H9 (cell line): ENCODE measurements at regions not wholly inside any gene's neighbourhood (a gene's known extent, or its start where the extent isn't known, plus 50 kb on each side); places are given as distances from the start of the nearest gene placed in this dataset.

Source experiments
- DNase-seq: peaks from one replicate; pipeline ENCODE4 v3.0.0-alpha.2; 2017
- H2AFZ ChIP-seq: one replicate; pipeline ENCODE4 v1.6.1; 2013; ENCODE audit warnings: mild to moderate bottlenecking, low read length, control low read depth, moderate library complexity
- H2AK5ac ChIP-seq: 2 replicates; pipeline ENCODE4 v1.6.1; 2013; ENCODE audit warnings: low read length, control low read depth, mixed read lengths; ENCODE audit not compliant: insufficient read length
- H2BK120ac ChIP-seq: one replicate; pipeline ENCODE4 v1.6.1; 2013; ENCODE audit warnings: low read depth, mild to moderate bottlenecking, low read length, control low read depth, inconsistent platforms; ENCODE audit not compliant: poor library complexity, severe bottlenecking
- H2BK12ac ChIP-seq: 2 replicates; pipeline ENCODE4 v1.6.1; 2013; ENCODE audit warnings: low read length, control low read depth, mixed read lengths, low read depth; ENCODE audit not compliant: insufficient read length
- H2BK15ac ChIP-seq: 2 replicates; pipeline ENCODE4 v1.6.1; 2013; ENCODE audit warnings: low read depth, low read length, control low read depth
- H2BK20ac ChIP-seq: one replicate; pipeline ENCODE4 v1.6.1; 2013; ENCODE audit warnings: low read depth, mild to moderate bottlenecking, low read length, control low read depth, inconsistent platforms; ENCODE audit not compliant: poor library complexity, severe bottlenecking
- H2BK5ac ChIP-seq: 2 replicates; pipeline ENCODE4 v1.6.1; 2013; ENCODE audit warnings: low read length, control low read depth, mixed read lengths; ENCODE audit not compliant: insufficient read length
- H3K14ac ChIP-seq: 2 replicates; pipeline ENCODE4 v1.6.1; 2013; ENCODE audit warnings: low read length, control low read depth; ENCODE audit not compliant: insufficient read depth
- H3K18ac ChIP-seq: 2 replicates; pipeline ENCODE4 v1.6.1; 2013; ENCODE audit warnings: low read depth, mild to moderate bottlenecking, mixed read lengths, low read length, control low read depth; ENCODE audit not compliant: insufficient read length
- H3K23ac ChIP-seq: 2 replicates; pipeline ENCODE4 v1.6.1; 2013; ENCODE audit warnings: low read length, control low read depth, mixed read lengths, low read depth; ENCODE audit not compliant: insufficient read length
- H3K23me2 ChIP-seq: 2 replicates; pipeline ENCODE4 v1.6.1; 2013; ENCODE audit warnings: low read depth, mild to moderate bottlenecking, mixed read lengths, low read length, control low read depth; ENCODE audit not compliant: insufficient read length, poor library complexity, severe bottlenecking
- H3K27ac ChIP-seq: 2 replicates; pipeline ENCODE4 v1.5.1; 2013; ENCODE audit warnings: low read length, control low read depth, mixed read lengths, low read depth; ENCODE audit not compliant: insufficient read length
- H3K27me3 ChIP-seq: 2 replicates; pipeline ENCODE4 v1.6.1; 2013; ENCODE audit warnings: low read length, control low read depth, inconsistent platforms; ENCODE audit not compliant: insufficient read depth
- H3K4ac ChIP-seq: 2 replicates; pipeline ENCODE4 v1.6.1; 2013; ENCODE audit warnings: low read depth, mild to moderate bottlenecking, control low read depth, inconsistent platforms, low read length, moderate library complexity
- H3K4me1 ChIP-seq: 2 replicates; pipeline ENCODE4 v1.6.1; 2013; ENCODE audit warnings: low read length, control low read depth, inconsistent platforms; ENCODE audit not compliant: insufficient read depth
- H3K4me2 ChIP-seq: 2 replicates; pipeline ENCODE4 v1.6.1; 2013; ENCODE audit warnings: low read length, control low read depth, mixed read lengths; ENCODE audit not compliant: insufficient read length, insufficient read depth
- H3K56ac ChIP-seq: 2 replicates; pipeline ENCODE4 v1.6.1; 2013; ENCODE audit warnings: low read depth, mild to moderate bottlenecking, mixed read lengths, low read length, control low read depth; ENCODE audit not compliant: insufficient read length
- H3K79me1 ChIP-seq: 2 replicates; pipeline ENCODE4 v1.6.1; 2013; ENCODE audit warnings: low read depth, mild to moderate bottlenecking, moderate library complexity, low read length, control low read depth, inconsistent platforms; ENCODE audit not compliant: insufficient read depth, poor library complexity, severe bottlenecking
- H3K79me2 ChIP-seq: 2 replicates; pipeline ENCODE4 v1.6.1; 2013; ENCODE audit warnings: low read length, control low read depth, inconsistent platforms; ENCODE audit not compliant: insufficient read depth
- H3K9ac ChIP-seq: 2 replicates; pipeline ENCODE4 v1.6.1; 2013; ENCODE audit warnings: low read length, control low read depth, mixed read lengths; ENCODE audit not compliant: insufficient read length; ENCODE audit errors: extremely low read depth
- H3K9me3 ChIP-seq: one replicate; pipeline ENCODE4 v1.6.1; 2013; ENCODE audit warnings: low read depth, low read length, inconsistent platforms; ENCODE audit not compliant: control insufficient read depth
- H3T11ph ChIP-seq: one replicate; pipeline ENCODE4 v1.6.1; 2013; ENCODE audit warnings: mild to moderate bottlenecking, low read length, control low read depth, inconsistent platforms
- H4K20me1 ChIP-seq: one replicate; pipeline ENCODE4 v1.6.1; 2013; ENCODE audit not compliant: control insufficient read depth, insufficient read length, insufficient read depth
- H4K5ac ChIP-seq: 2 replicates; pipeline ENCODE4 v1.6.1; 2013; ENCODE audit warnings: low read depth, mild to moderate bottlenecking, mixed read lengths, low read length, control low read depth; ENCODE audit not compliant: insufficient read length
- H4K8ac ChIP-seq: replicated peaks from 2 replicates; pipeline ENCODE4 v1.6.1; 2013; ENCODE audit warnings: low read length, control low read depth, mixed read lengths, low read depth; ENCODE audit not compliant: insufficient read length
- H4K91ac ChIP-seq: 2 replicates; pipeline ENCODE4 v1.6.1; 2013; ENCODE audit warnings: low read depth, mild to moderate bottlenecking, moderate library complexity, mixed read lengths, low read length, control low read depth; ENCODE audit not compliant: insufficient read length
- H3K27ac Mint-ChIP-seq, 3 experiments: 2 replicates in 2 of 3; 3 replicates in 1 of 3; pipeline ENCODE4 v1.8.0; 2020 to 2021; ENCODE audit warnings: mixed read lengths in 3 of 3, mild to moderate bottlenecking in 1 of 3, moderate library complexity in 1 of 3
- H3K27me3 Mint-ChIP-seq: 2 replicates; pipeline ENCODE4 v1.8.0; 2021; ENCODE audit warnings: low read depth, mild to moderate bottlenecking, moderate library complexity, mixed read lengths
- H3K36me3 Mint-ChIP-seq, 3 experiments: 2 replicates in 2 of 3; 3 replicates in 1 of 3; pipeline ENCODE4 v1.8.0; 2020 to 2021; ENCODE audit warnings: low read depth in 3 of 3, mixed read lengths in 3 of 3; ENCODE audit not compliant: insufficient read depth in 1 of 3
- H3K4me1 Mint-ChIP-seq, 2 experiments: 2 replicates each; pipeline ENCODE4 v1.8.0; 2020; ENCODE audit warnings: mixed read lengths in 2 of 2
- H3K4me3 Mint-ChIP-seq, 2 experiments: 2 replicates in 1 of 2; 3 replicates in 1 of 2; pipeline ENCODE4 v1.8.0; 2020 to 2021; ENCODE audit warnings: mild to moderate bottlenecking in 2 of 2, mixed read lengths in 2 of 2, moderate library complexity in 1 of 2
- H3K9me3 Mint-ChIP-seq, 2 experiments: 2 replicates in 1 of 2; 3 replicates in 1 of 2; pipeline ENCODE4 v1.8.0; 2020; ENCODE audit warnings: mild to moderate bottlenecking in 2 of 2, mixed read lengths in 2 of 2, moderate library complexity in 1 of 2
- WGBS: extraction: QIAGEN DNeasy Blood & Tissue Kit; methylation state at CpG from one replicate; pipeline ENCODE4 v1.1.7; 2013; ENCODE audit warnings: missing lambda C conversion rate, low lambda C conversion rate, mixed read lengths; ENCODE audit not compliant: insufficient read length; ENCODE audit errors: extremely low coverage; 5-methylcytosine and 5-hydroxymethylcytosine counted together
- TF ChIP-seq, protein P1 (sequence below): fragments of 200-600 bp; sonication (generic); conservative IDR thresholded peaks from 3 replicates; pipeline ENCODE4 v1.8.0; 2021; ENCODE audit warnings: antibody characterized with exemption, mild to moderate bottlenecking

DNA sequence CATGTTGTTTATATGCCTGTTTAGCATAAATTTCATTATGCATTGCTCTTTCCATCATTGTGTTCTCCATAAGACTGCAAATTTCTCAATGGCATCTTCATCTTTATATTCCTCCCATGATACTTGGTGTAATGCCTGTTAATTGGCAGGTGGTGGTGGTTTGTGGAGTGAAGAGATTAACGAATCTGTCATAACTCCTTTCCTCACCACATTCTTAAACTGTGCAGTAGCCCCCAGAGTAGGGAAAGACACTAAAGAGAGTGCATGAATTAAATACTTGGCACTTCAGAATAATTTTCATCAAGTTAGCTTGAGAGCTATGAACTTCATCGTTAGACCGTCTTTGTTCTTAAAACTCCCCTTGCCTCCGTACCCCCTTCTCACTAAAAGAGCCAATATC lies 329.7 kb downstream of the HS3ST3B1 start:
- H3K79me1 ChIP-seq: no peaks in the 10 kb centered on the region
- no peak overlapping the region for H3K14ac ChIP-seq
- H4K8ac ChIP-seq: no peak overlapping the region
- Mint-ChIP-seq H3K4me1 (no peaks in the 10 kb centered on the region), H3K27ac (no peak overlapping the region), H3K36me3 (no peaks in the 10 kb centered on the region), H3K4me3 (no peak overlapping the region), H3K27me3 (peaks cover 2% of the 10 kb centered on the region), H3K9me3 (no peaks in the 10 kb centered on the region)
- no peaks in the 10 kb centered on the region; the same call in 1 of the 2 replicates for H3K4me1 ChIP-seq
- no peak overlapping the region for H3K4me2 ChIP-seq
- H3K27me3 ChIP-seq: no peaks in the 10 kb centered on the region
- TF ChIP-seq, protein P1, sequence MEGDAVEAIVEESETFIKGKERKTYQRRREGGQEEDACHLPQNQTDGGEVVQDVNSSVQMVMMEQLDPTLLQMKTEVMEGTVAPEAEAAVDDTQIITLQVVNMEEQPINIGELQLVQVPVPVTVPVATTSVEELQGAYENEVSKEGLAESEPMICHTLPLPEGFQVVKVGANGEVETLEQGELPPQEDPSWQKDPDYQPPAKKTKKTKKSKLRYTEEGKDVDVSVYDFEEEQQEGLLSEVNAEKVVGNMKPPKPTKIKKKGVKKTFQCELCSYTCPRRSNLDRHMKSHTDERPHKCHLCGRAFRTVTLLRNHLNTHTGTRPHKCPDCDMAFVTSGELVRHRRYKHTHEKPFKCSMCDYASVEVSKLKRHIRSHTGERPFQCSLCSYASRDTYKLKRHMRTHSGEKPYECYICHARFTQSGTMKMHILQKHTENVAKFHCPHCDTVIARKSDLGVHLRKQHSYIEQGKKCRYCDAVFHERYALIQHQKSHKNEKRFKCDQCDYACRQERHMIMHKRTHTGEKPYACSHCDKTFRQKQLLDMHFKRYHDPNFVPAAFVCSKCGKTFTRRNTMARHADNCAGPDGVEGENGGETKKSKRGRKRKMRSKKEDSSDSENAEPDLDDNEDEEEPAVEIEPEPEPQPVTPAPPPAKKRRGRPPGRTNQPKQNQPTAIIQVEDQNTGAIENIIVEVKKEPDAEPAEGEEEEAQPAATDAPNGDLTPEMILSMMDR: no peak
- H3T11ph ChIP-seq: no peak overlapping the region
- no peak overlapping the region for H4K91ac ChIP-seq
- H4K5ac ChIP-seq: no peak overlapping the region
- no peak overlapping the region for H2AFZ ChIP-seq
- H3K4ac ChIP-seq: no peak overlapping the region
- H2BK5ac ChIP-seq: no peak overlapping the region
- no peaks in the 10 kb centered on the region for H3K79me2 ChIP-seq
- no peak for DNase-seq
- H2BK12ac ChIP-seq: no peak overlapping the region
- no peak overlapping the region for H3K56ac ChIP-seq
- H3K27ac ChIP-seq: no peak overlapping the region
- no peak overlapping the region for H2BK20ac ChIP-seq
- no peak overlapping the region for H3K18ac ChIP-seq
- H2BK120ac ChIP-seq: no peak overlapping the region
- H3K9me3 ChIP-seq: no peaks in the 10 kb centered on the region
- no peak overlapping the region for H2BK15ac ChIP-seq
- H4K20me1 ChIP-seq: no peaks in the 10 kb centered on the region
- WGBS: no CpG with 5 or more reads among the region's 4 CpGs
- no peaks in the 10 kb centered on the region for H3K23me2 ChIP-seq
- no peak overlapping the region for H2AK5ac ChIP-seq
- H3K23ac ChIP-seq: no peak overlapping the region
- H3K9ac ChIP-seq: no peak overlapping the region
